UCSD-AML1 (cell line): ENCODE measurements at regions not wholly inside any gene's neighbourhood (a gene's known extent, or its start where the extent isn't known, plus 50 kb on each side); places are given as distances from the start of the nearest gene placed in this dataset.

Source experiments
- DNase-seq: peaks from one replicate; lab custom pipeline; 2025; ENCODE audit not compliant: unreplicated experiment; lab: John Stamatoyannopoulos, UW

DNA sequence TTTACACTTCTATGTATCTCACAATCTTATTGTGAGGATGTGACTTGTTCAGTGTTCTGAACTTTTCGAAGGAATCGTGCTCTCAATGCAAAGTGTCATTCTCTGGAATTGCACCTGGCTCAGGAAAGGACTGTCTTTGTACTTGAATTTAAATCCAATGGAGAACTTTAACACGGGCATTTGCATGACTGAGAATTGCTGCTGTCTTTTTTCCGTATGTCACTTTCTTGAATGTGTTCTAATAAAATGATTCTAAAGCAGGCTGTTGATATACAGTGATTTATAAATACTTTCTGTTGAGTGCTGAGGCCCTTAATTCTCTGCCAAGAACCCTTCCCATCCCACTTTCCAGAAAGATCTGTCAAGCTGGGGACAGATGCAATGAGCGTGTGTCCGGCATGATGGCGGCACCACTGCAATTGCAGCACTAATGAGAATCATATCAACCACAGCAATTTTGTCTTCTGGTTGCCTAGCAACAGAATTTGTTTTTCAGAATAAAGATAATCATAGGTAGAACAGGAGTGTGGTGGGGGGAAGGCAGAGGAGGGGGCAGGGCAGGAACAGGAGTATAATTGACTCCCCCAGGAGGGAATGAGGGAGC, 210.6 kb upstream of the UMPS start:
- DNase-seq: no peak

DNA sequence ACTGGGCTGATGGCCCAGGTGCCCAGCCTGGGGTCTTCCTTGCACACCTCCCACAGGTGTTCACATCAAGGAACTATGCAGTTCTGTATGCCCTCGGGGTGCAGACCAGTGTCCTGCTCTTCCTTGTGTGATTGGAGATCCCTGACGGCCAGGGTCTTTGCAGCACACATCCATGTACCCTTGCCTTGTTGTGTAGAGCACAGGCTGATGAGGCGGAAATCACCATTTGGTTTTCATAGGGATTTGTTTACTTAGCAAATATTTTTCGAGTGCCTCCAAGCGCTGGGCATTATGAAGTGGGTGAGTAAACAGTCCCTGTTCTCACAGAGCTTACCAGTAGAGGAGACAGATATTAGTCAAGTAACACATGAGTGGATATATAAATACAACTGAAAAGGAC, 209.3 kb upstream of the UMPS start:
- no peak for DNase-seq

- no peak for DNase-seq
Observed at GRCh38 chr3:124522082-124522625, 208.1 kb upstream of the UMPS start.

- DNase-seq: no peak
Observed at GRCh38 chr3:124526601-124527000, 203.7 kb upstream of the UMPS start.

- no peak for DNase-seq
Observed at GRCh38 chr3:124529826-124530571, 200.3 kb upstream of the UMPS start.

GRCh38 chr3:124530916-124531315, 199.3 kb upstream of the UMPS start:
- DNase-seq: no peak

- DNase-seq: no peak
Observed at GRCh38 chr3:124532071-124532470, 198.2 kb upstream of the UMPS start.

- DNase-seq: no peak
Observed at GRCh38 chr3:124535306-124535705, 194.9 kb upstream of the UMPS start.

DNA sequence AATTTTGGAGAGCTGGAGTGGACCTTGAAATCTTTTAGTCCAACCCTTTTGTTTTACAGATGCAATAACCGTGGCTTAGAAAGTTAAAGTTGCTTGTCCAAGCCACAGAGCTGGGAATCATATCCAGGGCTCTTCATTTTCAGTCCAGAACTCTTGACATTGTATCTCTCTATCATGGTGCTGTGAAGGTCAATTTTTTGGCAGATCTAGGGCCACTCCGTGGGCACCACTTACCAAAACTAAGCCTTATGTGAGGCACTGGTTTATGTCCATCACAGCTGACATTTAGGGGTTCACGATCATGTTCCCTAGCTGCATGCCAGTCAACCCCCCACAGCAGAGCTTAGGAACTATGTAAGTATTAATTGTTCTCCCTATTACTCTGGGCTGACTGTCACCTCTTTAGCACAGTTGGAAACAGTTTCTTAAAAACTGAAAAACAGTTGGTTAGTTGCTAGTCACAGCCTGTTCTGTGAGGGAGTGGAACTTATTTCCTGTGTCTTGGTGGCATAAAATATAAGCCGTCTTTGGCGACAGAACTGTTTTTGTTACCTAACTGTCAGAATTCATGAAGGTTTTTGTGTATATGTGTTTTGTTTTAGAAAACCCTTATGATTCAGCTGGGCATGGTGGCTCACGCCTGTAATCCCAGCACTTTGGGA, 189.6 kb upstream of the UMPS start:
- DNase-seq: no peak

- no peak for DNase-seq
Observed at GRCh38 chr3:124542214-124542869, 187.9 kb upstream of the UMPS start.

DNA sequence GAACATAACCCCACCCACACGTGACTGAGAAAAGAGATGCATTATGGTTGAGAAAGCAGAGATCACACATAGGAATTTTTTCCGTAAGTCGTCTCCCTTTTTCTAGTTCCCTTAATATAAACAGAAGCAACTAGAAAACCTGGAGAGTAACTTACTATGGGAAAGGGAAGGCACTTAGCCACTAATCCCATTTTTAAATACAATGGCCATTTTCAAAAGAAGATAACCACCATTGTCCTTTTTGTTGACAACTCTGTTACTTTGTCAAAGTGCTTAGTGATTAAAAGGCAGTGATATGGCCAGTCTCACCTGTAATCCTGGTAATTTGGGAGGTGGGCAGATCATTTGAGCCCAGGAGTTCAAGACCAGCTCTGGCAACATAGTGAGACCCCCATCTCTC, 184.4 kb upstream of the UMPS start:
- DNase-seq: no peak

GRCh38 chr3:124552224-124552623, 178.0 kb upstream of the UMPS start:
- DNase-seq: no peak

- no peak for DNase-seq
Observed at GRCh38 chr3:124553178-124553577, 177.1 kb upstream of the UMPS start.

- DNase-seq: no peak
Observed at GRCh38 chr3:124556636-124557035, 173.6 kb upstream of the UMPS start.

- DNase-seq: no peak
Observed at GRCh38 chr3:124557433-124558232, 172.6 kb upstream of the UMPS start.

DNA sequence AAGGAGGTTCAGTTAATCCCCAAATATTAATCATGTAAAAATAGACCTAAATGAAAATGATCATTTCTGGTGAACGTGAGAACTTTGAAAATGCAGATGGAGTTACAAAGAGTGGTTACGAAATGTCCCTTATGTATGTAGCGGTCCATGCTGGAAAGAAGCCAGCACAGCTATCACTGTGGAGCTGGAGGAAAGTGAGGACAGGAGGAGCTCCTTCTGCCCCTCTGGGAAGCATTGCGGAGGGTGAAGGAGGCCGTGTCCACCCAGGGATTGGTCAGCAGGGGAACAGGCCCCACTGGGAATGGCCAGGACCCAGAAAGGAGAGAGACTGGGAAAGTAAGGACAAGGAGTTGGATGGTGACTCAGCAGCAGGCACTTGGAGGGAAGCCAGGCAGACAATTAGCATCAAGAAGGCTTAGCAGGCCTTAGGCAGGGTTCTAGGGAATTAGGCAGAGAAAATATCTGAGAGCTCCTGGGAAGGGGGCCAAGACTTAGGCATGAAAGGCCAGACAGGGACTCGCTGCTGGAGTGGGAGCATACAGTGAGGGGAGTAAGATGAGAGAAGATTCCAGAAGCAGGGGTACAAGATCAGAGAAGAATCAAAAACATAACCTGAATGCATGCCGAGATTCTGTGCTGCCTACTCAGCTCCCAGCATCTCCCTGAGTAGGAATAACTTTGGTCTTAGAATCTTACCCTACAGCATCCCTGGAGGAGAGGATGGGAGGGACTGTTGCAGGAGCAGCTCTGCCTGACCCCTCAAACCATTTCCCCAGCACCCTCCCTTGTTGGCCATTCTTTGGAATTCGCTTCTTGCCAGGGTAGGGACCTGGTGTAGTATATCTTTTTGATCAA, 171.0 kb upstream of the UMPS start:
- DNase-seq: no peak

- DNase-seq: peak; percentile 52
Observed at GRCh38 chr3:124559846-124560574, 170.2 kb upstream of the UMPS start.

GRCh38 chr3:124560666-124561215, 169.5 kb upstream of the UMPS start:
- no peak for DNase-seq

DNA sequence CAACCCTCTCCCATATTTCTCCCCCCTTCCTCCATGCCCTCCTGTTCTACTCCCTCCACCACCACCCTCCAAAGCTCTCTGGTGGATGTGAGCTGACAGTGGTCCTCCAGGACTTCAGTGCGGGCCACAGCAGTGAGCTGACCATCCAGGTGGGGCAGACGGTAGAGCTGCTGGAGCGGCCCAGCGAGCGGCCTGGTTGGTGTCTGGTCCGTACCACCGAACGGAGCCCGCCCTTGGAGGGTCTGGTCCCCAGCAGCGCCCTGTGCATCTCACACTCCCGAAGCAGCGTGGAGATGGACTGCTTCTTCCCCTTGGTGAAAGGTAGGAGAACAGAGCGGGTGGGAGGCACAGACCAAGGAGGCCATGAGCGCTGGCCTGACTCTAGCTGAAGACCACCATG, 167.5 kb upstream of the UMPS start:
- DNase-seq: no peak
